ENCODE measurements at regions not wholly inside any gene's neighbourhood (a gene's known extent, or its start where the extent isn't known, plus 50 kb on each side); places are given as distances from the start of the nearest gene placed in this dataset.

- H3K4me3 ChIP-seq (ENCODE audit: low read length in 2 of 2), result no peak overlapping the region
- no peaks in the 10 kb centered on the region for H3K36me3 ChIP-seq (ENCODE audit: control insufficient read depth in 1 of 2, insufficient read depth in 2 of 2, low read length in 1 of 2)
- H3K9me3 ChIP-seq (ENCODE audit: control insufficient read depth, low read length), result peaks cover 1% of the 10 kb centered on the region
- ATAC-seq (ENCODE audit: low FRiP score) (no peak), DNase-seq (no peak)
- WGBS, 2 donors, result 60 to 62% methylated on average over 4 of the region's 4 CpGs
- intact Hi-C loops (cut with DNase I), result no loop called here
- H3K27ac ChIP-seq (ENCODE audit: low read depth in 1 of 2, low read length in 2 of 2), result no peak overlapping the region
- no peaks in the 10 kb centered on the region for H3K4me1 ChIP-seq (ENCODE audit: control insufficient read depth in 1 of 2, insufficient read depth in 2 of 2, low read length in 2 of 2)
- H3K27me3 ChIP-seq (ENCODE audit: control insufficient read depth in 1 of 2, insufficient read depth in 2 of 2, low read length in 1 of 2), result no peaks in the 10 kb centered on the region
Observed at GRCh38 chr16:54576785-54577184, 290.2 kb upstream of the IRX3 start.

- DNase-seq (no peak), ATAC-seq (ENCODE audit: low FRiP score) (no peak)
- intact Hi-C loops (cut with DNase I), result loop anchor here in 1 of 2 donors (10.0 kb wide), 1 partner anchor 56 kb away; no protein-coding TSS in a partner anchor
- H3K4me3 ChIP-seq (ENCODE audit: low read length in 2 of 2), result no peak overlapping the region
- H3K4me1 ChIP-seq (ENCODE audit: control insufficient read depth in 1 of 2, insufficient read depth in 2 of 2, low read length in 2 of 2), result no peaks in the 10 kb centered on the region
- H3K9me3 ChIP-seq (ENCODE audit: control insufficient read depth, low read length), result peaks cover 3% of the 10 kb centered on the region
- no peak overlapping the region for H3K27ac ChIP-seq (ENCODE audit: low read depth in 1 of 2, low read length in 2 of 2)
- H3K27me3 ChIP-seq (ENCODE audit: control insufficient read depth in 1 of 2, insufficient read depth in 2 of 2, low read length in 1 of 2), result no peaks in the 10 kb centered on the region
- WGBS, 2 donors, result 49 to 54% methylated on average over 9 of the region's 9 CpGs
- no peaks in the 10 kb centered on the region for H3K36me3 ChIP-seq (ENCODE audit: control insufficient read depth in 1 of 2, insufficient read depth in 2 of 2, low read length in 1 of 2)
Observed at GRCh38 chr16:54568906-54569807, 282.6 kb upstream of the IRX3 start.

- intact Hi-C loops (cut with DNase I), result loop anchor here in 1 of 2 donors (10.0 kb wide), 1 partner anchor 60 kb away; no protein-coding TSS in a partner anchor
- no peaks in the 10 kb centered on the region for H3K36me3 ChIP-seq (ENCODE audit: control insufficient read depth in 1 of 2, insufficient read depth in 2 of 2, low read length in 1 of 2)
- no peaks in the 10 kb centered on the region for H3K4me1 ChIP-seq (ENCODE audit: control insufficient read depth in 1 of 2, insufficient read depth in 2 of 2, low read length in 2 of 2)
- no peak overlapping the region for H3K4me3 ChIP-seq (ENCODE audit: low read length in 2 of 2)
- DNase-seq, result no peak
- ATAC-seq (ENCODE audit: low FRiP score), result no peak
- WGBS, 2 donors, result 72 to 81% methylated on average over 4 of the region's 4 CpGs
- no peak overlapping the region for H3K27ac ChIP-seq (ENCODE audit: low read depth in 1 of 2, low read length in 2 of 2)
- peaks cover 2% of the 10 kb centered on the region for H3K9me3 ChIP-seq (ENCODE audit: control insufficient read depth, low read length)
- no peaks in the 10 kb centered on the region for H3K27me3 ChIP-seq (ENCODE audit: control insufficient read depth in 1 of 2, insufficient read depth in 2 of 2, low read length in 1 of 2)
Observed at GRCh38 chr16:54564841-54565240, 278.3 kb upstream of the IRX3 start.

GRCh38 chr16:54554581-54554980, 268.0 kb upstream of the IRX3 start:
- no peak for DNase-seq
- intact Hi-C loops (cut with DNase I), result no loop called here
- Histone ChIP-seq H3K9me3 (ENCODE audit: control insufficient read depth, low read length) (peaks cover 4% of the 10 kb centered on the region), H3K27me3 (ENCODE audit: control insufficient read depth in 1 of 2, insufficient read depth in 2 of 2, low read length in 1 of 2) (no peaks in the 10 kb centered on the region), H3K36me3 (ENCODE audit: control insufficient read depth in 1 of 2, insufficient read depth in 2 of 2, low read length in 1 of 2) (no peaks in the 10 kb centered on the region), H3K4me1 (ENCODE audit: control insufficient read depth in 1 of 2, insufficient read depth in 2 of 2, low read length in 2 of 2) (no peaks in the 10 kb centered on the region), H3K27ac (ENCODE audit: low read depth in 1 of 2, low read length in 2 of 2) (no peak overlapping the region), H3K4me3 (ENCODE audit: low read length in 2 of 2) (no peak overlapping the region)
- ATAC-seq (ENCODE audit: low FRiP score), result no peak
- 74 to 81% methylated on average over 3 of the region's 3 CpGs for WGBS, 2 donors

GRCh38 chr16:54548281-54548680, 261.7 kb upstream of the IRX3 start:
- DNase-seq (no peak), ATAC-seq (ENCODE audit: low FRiP score) (no peak)
- H3K4me3 ChIP-seq (ENCODE audit: low read length in 2 of 2), result no peak overlapping the region
- H3K4me1 ChIP-seq (ENCODE audit: control insufficient read depth in 1 of 2, insufficient read depth in 2 of 2, low read length in 2 of 2), result no peaks in the 10 kb centered on the region
- no peaks in the 10 kb centered on the region for H3K27me3 ChIP-seq (ENCODE audit: control insufficient read depth in 1 of 2, insufficient read depth in 2 of 2, low read length in 1 of 2)
- intact Hi-C loops (cut with DNase I), result no loop called here
- H3K9me3 ChIP-seq (ENCODE audit: control insufficient read depth, low read length), result peaks cover 1% of the 10 kb centered on the region
- no peaks in the 10 kb centered on the region for H3K36me3 ChIP-seq (ENCODE audit: control insufficient read depth in 1 of 2, insufficient read depth in 2 of 2, low read length in 1 of 2)
- H3K27ac ChIP-seq (ENCODE audit: low read depth in 1 of 2, low read length in 2 of 2), result no peak overlapping the region
- 61 to 72% methylated on average over 7 of the region's 7 CpGs for WGBS, 2 donors

GRCh38 chr16:54547052-54547451, 260.5 kb upstream of the IRX3 start:
- Histone ChIP-seq H3K27me3 (ENCODE audit: control insufficient read depth in 1 of 2, insufficient read depth in 2 of 2, low read length in 1 of 2) (no peaks in the 10 kb centered on the region), H3K4me1 (ENCODE audit: control insufficient read depth in 1 of 2, insufficient read depth in 2 of 2, low read length in 2 of 2) (no peaks in the 10 kb centered on the region), H3K4me3 (ENCODE audit: low read length in 2 of 2) (no peak overlapping the region), H3K36me3 (ENCODE audit: control insufficient read depth in 1 of 2, insufficient read depth in 2 of 2, low read length in 1 of 2) (no peaks in the 10 kb centered on the region), H3K9me3 (ENCODE audit: control insufficient read depth, low read length) (no peaks in the 10 kb centered on the region), H3K27ac (ENCODE audit: low read depth in 1 of 2, low read length in 2 of 2) (no peak overlapping the region)
- no peak for DNase-seq
- no peak for ATAC-seq (ENCODE audit: low FRiP score)
- WGBS, 2 donors, result 75 to 83% methylated on average over 4 of the region's 4 CpGs
- intact Hi-C loops (cut with DNase I), result no loop called here

- Histone ChIP-seq H3K4me1 (ENCODE audit: control insufficient read depth in 1 of 2, insufficient read depth in 2 of 2, low read length in 2 of 2) (no peaks in the 10 kb centered on the region), H3K36me3 (ENCODE audit: control insufficient read depth in 1 of 2, insufficient read depth in 2 of 2, low read length in 1 of 2) (no peaks in the 10 kb centered on the region), H3K27ac (ENCODE audit: low read depth in 1 of 2, low read length in 2 of 2) (no peak overlapping the region), H3K9me3 (ENCODE audit: control insufficient read depth, low read length) (no peaks in the 10 kb centered on the region), H3K27me3 (ENCODE audit: control insufficient read depth in 1 of 2, insufficient read depth in 2 of 2, low read length in 1 of 2) (no peaks in the 10 kb centered on the region), H3K4me3 (ENCODE audit: low read length in 2 of 2) (no peak overlapping the region)
- ATAC-seq (ENCODE audit: low FRiP score) (no peak), DNase-seq (no peak)
- 0 to 6% methylated on average over 5 of the region's 5 CpGs for WGBS, 2 donors
- intact Hi-C loops (cut with DNase I), result no loop called here
Observed at GRCh38 chr16:54546521-54546920, 259.9 kb upstream of the IRX3 start.

- no peak for ATAC-seq (ENCODE audit: low FRiP score)
- Histone ChIP-seq H3K36me3 (ENCODE audit: control insufficient read depth in 1 of 2, insufficient read depth in 2 of 2, low read length in 1 of 2) (no peaks in the 10 kb centered on the region), H3K4me1 (ENCODE audit: control insufficient read depth in 1 of 2, insufficient read depth in 2 of 2, low read length in 2 of 2) (no peaks in the 10 kb centered on the region), H3K4me3 (ENCODE audit: low read length in 2 of 2) (no peak overlapping the region), H3K27ac (ENCODE audit: low read depth in 1 of 2, low read length in 2 of 2) (no peak overlapping the region), H3K9me3 (ENCODE audit: control insufficient read depth, low read length) (no peaks in the 10 kb centered on the region), H3K27me3 (ENCODE audit: control insufficient read depth in 1 of 2, insufficient read depth in 2 of 2, low read length in 1 of 2) (no peaks in the 10 kb centered on the region)
- intact Hi-C loops (cut with DNase I), result no loop called here
- DNase-seq, result no peak
- WGBS, 2 donors, result 41 to 51% methylated on average over 14 of the region's 14 CpGs
Observed at GRCh38 chr16:54545854-54546511, 259.4 kb upstream of the IRX3 start.

All from aorta (tissue), 5 donors.